ENCODE measurements at regions not wholly inside any gene's neighbourhood (a gene's known extent, or its start where the extent isn't known, plus 50 kb on each side); places are given as distances from the start of the nearest gene placed in this dataset.
"Not testable (repeated sequence)": the region's sequence is repeated elsewhere in the genome, so short reads cannot be mapped to it uniquely, and the experiment has no call there.

DNA sequence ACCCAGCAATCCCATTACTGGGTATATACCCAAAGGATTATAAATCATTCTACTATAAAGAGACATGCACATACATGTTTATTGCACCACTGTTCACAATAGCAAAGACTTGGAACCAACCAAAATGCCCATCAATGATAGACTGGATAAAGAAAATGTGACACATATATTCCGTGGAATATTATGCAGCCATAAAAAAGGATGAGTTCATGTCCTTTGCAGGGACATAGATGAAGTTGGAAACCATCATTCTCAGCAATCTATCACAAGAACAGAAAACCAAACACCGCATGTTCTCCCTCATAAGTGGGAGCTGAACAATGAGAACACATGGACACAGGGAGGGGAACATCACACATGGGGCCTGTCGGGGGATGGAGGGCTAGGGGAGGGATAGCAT, 113.2 kb upstream of the PRSS1 start:
- DNase-seq, result not testable (repeated sequence)

- peak; percentile 61 for DNase-seq
Observed at GRCh38 chr7:142632271-142633134, 116.8 kb upstream of the PRSS1 start.

DNA sequence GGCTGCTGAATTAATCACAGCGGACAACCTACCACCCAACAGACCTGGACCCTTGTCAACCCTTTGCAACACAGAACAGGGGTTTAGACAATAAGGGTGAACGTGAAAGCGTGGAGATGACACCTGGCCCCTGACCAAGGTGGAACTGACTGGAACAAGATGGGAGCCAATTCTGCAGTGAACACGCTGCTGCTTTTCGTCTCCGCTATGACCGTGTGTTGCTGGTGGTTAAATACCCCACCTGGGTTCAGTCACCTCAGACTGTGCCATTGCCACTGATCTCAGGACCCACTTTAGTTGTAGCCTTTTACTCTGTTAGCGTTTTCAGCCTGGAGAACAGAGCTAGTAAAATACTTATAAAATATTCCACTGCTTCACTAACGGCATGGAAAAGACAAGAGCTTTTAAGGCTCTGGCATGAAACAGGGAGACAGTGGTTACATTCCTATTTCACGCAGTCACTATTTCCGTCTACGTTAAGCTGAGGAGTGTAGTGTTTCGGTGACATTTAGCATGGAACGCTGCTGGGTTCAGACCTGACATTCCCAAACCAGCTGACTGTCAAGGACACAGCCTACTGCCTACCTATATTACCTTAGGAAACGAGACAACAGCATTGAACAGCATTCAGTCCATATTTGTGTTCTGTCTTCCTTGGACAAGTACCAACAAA, 119.5 kb upstream of the PRSS1 start:
- DNase-seq, result no peak

DNA sequence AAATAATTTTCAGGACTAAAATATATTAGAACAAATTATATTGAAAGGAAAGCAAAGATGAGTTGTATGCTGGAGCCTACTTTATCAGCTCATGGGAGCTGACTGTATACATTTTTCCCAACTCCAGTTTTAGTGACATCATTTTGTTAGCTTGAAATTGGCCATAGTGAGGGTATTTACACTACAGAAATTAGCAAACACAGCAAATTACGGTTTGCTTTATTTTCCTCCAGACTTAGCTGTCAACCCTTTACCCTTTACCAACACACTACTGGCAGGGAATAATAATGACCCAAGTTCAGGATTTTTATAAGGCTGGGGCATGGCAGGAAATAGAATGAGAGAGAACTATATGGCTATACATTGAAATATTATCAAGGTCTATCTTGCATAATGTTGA, 120.3 kb upstream of the PRSS1 start:
- no peak for DNase-seq

DNA sequence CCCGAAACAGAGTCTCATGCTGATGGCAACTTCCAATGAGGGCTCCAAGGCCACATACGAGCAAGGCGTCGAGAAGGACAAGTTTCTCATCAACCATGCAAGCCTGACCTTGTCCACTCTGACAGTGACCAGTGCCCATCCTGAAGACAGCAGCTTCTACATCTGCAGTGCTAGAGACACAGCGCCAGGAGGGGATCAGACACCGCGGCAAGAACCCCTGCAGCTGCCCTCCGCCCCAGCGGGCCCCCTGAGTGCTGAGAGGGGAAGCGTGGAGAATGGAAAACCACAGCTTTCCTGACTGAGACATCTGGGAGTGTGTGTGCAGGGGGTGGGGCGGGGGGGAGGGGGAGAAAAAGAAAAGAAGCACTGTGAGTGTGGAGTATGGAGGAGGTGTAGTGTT, 122.0 kb upstream of the PRSS1 start:
- not testable (repeated sequence) for DNase-seq

- peak; percentile 82 for DNase-seq
Observed at GRCh38 chr7:142626420-142627035, 122.7 kb upstream of the PRSS1 start.

DNA sequence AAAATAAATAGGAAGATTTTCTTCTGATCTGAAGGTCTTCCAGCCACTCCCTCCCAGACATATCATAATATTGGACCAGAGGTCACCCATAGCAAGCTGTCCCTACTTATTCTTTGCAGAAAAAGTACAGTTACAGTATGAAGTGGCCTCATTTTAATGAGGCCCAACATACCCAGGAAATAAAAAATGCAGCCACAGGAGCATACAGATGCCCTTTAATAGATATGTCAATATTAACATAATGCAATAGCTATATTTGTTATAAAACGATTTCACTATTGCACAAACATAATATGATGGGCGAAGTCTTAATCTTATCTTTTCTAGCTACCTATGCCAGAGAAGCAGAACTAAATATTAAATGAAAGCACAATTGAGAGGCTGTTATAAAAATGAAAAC, 124.1 kb upstream of the PRSS1 start:
- DNase-seq, result not testable (repeated sequence)

DNA sequence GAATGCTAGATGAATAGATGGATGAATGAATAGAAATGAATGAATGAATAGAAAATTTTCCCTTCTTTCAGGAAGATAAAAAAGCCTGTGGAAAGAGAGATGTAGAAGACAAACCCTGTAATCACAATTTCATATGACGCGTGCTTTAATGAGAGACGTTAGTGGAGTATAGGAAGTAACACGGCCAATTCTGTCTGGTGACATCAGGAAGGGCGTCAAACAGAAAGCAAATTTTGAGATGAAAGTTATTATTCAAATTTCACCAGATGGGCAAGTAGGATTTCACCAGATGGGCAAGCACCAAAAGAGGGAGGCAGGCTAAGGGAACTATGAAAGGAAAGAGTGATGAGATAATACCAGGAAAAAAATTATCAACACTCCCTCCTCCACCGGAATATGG, 128.9 kb upstream of the PRSS1 start:
- DNase-seq, result no peak

GRCh38 chr7:142618655-142619351, 130.5 kb upstream of the PRSS1 start:
- DNase-seq, result no peak

- no peak for DNase-seq
Observed at GRCh38 chr7:142616842-142617241, 132.4 kb upstream of the PRSS1 start.

- no peak for DNase-seq
Observed at GRCh38 chr7:142616121-142616643, 133.1 kb upstream of the PRSS1 start.

- DNase-seq, result no peak
Observed at GRCh38 chr7:142615508-142615907, 133.8 kb upstream of the PRSS1 start.

DNA sequence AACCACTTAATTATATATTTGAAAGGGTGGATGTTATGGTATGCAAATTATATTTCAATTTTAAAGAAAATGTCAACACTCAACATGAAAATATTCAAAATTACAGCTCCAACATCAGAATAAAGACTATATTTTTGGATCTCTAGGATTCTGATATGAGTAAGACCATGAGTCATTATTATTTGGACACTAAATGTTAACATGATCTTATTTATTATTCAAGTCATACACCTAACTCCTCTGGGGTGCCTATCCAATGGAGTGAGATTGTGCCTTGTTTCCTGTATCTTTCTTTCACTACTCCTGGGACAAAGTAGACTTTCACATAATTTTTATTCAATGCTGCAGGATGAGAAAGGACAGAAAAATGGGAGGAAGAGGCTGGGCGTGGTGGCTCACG, 135.2 kb upstream of the PRSS1 start:
- no peak for DNase-seq

- DNase-seq, result no peak
Observed at GRCh38 chr7:142612237-142612881, 136.9 kb upstream of the PRSS1 start.

DNA sequence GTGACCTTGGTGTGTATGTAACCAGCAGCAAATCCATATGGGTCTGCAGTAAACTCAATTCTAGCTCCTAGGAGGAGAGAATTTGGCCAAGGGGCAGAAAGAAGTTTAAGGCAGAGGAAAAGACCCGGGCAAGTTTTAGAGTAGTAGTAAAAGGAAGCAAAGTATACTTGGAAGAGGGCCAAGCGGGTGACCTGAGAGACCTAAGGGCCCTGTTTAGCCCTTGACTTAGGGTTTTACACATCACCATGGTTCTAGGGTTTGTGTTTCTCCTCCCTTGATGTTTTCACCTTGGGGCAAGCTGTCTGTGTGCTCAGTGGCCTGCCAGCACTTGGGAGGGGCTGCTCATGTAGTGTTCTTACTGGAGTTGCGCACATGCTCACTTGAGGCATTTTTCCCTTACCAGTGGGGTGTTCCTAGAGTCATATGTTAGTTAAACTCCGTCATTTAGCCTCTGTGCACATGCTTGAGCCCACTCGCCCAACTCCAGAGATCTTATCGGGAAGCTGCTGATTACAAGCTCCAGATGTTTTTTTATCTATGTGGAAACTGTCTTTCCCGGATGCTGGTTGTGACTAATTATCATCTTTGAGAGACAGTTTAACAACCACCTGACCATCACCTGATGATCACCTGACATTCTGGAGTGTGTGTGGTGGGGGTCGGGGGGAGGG, 137.6 kb upstream of the PRSS1 start:
- no peak for DNase-seq

- no peak for DNase-seq
Observed at GRCh38 chr7:142608630-142609428, 140.4 kb upstream of the PRSS1 start.

DNA sequence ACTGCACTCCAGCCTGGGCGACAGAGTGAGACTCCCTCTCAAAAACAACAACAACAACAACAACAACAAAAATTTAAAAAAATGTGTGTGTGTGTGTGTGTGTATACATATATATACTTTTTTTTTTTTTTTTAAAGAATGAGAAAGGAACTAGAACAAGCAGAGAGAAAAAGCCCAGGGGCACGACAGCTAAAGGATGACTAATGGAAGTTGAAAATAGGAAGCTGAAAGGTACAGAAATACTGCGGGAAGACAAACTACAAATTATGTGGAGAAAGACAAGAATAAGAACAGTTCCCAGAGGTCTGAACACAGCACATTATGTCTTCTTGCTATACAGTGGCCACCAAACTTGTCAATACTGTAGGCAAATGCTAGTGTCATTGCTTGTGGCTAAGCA, 141.9 kb upstream of the PRSS1 start:
- DNase-seq, result no peak

- DNase-seq, result no peak
Observed at GRCh38 chr7:142606081-142606480, 143.2 kb upstream of the PRSS1 start.

GRCh38 chr7:142604671-142605070, 144.6 kb upstream of the PRSS1 start:
- no peak for DNase-seq

DNA sequence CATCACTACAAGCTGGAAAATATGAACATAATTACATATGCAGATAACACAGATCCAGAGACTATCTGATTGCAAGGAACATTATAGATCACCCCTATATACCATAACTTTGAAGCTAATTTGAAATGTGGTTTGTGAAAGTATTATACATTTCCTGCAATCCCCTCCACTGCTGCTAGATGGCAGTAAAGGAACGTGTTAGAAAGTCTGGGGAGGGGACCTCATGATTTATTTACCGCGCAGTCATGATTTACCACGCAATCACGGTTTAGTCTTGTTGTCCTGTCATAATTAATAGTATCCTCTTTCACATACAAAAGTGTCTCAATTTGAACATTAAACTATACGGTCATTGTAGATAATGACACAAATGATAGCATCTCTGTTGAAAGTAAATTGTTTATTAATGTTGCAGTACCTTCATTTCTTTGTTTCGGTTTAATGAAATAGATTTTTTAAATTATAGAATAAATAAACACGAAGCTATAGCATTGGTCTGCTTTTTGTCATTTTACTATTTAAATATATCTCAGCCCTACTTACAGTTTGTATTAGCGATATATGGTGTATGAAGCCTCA, 145.3 kb upstream of the PRSS1 start:
- DNase-seq, result no peak

DNA sequence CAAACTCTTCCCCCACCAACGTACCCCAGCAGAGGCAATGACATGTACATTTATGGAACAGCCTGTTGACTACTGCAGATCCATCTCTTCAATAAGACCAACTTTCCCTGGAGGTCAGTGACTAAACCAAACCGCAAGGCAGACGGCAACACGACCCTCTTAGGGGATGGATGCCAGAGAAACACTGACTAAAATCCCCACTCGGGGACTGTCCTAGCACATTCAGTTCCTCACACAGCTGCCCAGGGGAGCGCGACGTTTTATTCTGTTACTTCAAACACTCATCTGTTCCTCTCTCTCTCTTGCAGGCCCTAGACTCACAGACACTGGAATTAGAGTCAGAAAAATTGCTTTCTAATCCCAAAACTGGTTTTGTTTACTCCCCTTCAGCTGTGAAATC, 146.5 kb upstream of the PRSS1 start:
- no peak for DNase-seq

Measured in activated CD8-positive, alpha-beta memory T cell treated with anti-CD3 and anti-CD28 coated beads, Interleukin-2, amount 50 U/mL, for 48 hours (primary cell).